H1 (cell line): ENCODE measurements at regions not wholly inside any gene's neighbourhood (a gene's known extent, or its start where the extent isn't known, plus 50 kb on each side); places are given as distances from the start of the nearest gene placed in this dataset.

Source experiments
- CTCF ChIA-PET: fragments of 300-600 bp; sonication (Branson Sonifier 250); formaldehyde crosslinking; loops from one replicate; lab custom pipeline; 2021; ENCODE audit not compliant: partially characterized antibody; lab: Charles Lee
- POLR2A ChIA-PET: fragments of 300-600 bp; sonication (Branson Sonifier 250); formaldehyde crosslinking; loops from one replicate; lab custom pipeline; 2021; ENCODE audit warnings: inconsistent platforms; ENCODE audit not compliant: partially characterized antibody; lab: Charles Lee
- DNase-seq, 2 experiments: peaks; one replicate each; pipeline versions ENCODE4 v3.0.0 to v3.0.0-alpha.2; 2010 to 2022; ENCODE audit warnings: low spot score in 2 of 2, low read depth in 1 of 2, mixed read lengths in 1 of 2
- FAIRE-seq: peaks from 2 replicates; lab custom pipeline; 2011; peaks lifted over from hg19 to GRCh38; lab: Jason Lieb, UNC
- H2AFZ ChIP-seq: 2 replicates; pipeline ENCODE4 v1.8.1; 2012; ENCODE audit warnings: low read length, inconsistent platforms
- H2AK5ac ChIP-seq: 2 replicates; pipeline ENCODE4 v1.6.1; 2013; ENCODE audit warnings: low read depth, low read length
- H2BK120ac ChIP-seq: replicated peaks from 2 replicates; pipeline ENCODE3; 2013; ENCODE audit warnings: low read depth, low read length, inconsistent platforms
- H2BK12ac ChIP-seq: 2 replicates; pipeline ENCODE4 v1.6.1; 2013; ENCODE audit warnings: low read depth, low read length
- H2BK15ac ChIP-seq: 2 replicates; pipeline ENCODE4 v1.6.1; 2013; ENCODE audit warnings: low read length
- H2BK20ac ChIP-seq: 2 replicates; pipeline ENCODE4 v1.6.1; 2013; ENCODE audit warnings: low read length
- H2BK5ac ChIP-seq: 2 replicates; pipeline ENCODE4 v1.6.1; 2013; ENCODE audit warnings: low read depth, low read length
- H3K14ac ChIP-seq: 2 replicates; pipeline ENCODE4 v1.6.1; 2013; ENCODE audit warnings: inconsistent platforms; ENCODE audit not compliant: insufficient read length
- H3K18ac ChIP-seq: 2 replicates; pipeline ENCODE4 v1.6.1; 2013; ENCODE audit warnings: low read length; ENCODE audit errors: extremely low read depth
- H3K23ac ChIP-seq: 2 replicates; pipeline ENCODE4 v1.6.1; 2013; ENCODE audit warnings: inconsistent platforms; ENCODE audit not compliant: insufficient read length
- H3K23me2 ChIP-seq: 2 replicates; pipeline ENCODE4 v1.6.1; 2013; ENCODE audit warnings: low read depth, low read length
- H3K27ac ChIP-seq: 2 replicates; pipeline ENCODE4 v1.6.1; 2011; ENCODE audit warnings: low read depth, low read length, inconsistent platforms
- H3K27me3 ChIP-seq, 4 experiments: replicated peaks in 1 of 4; 1 replicate in 1 of 4; 2 replicates in 3 of 4; pipeline versions ENCODE4 v1.6.1 to v1.8.1; 2011 to 2013; ENCODE audit warnings: low read length in 3 of 4, mild to moderate bottlenecking in 3 of 4, inconsistent platforms in 2 of 4, mixed read lengths in 2 of 4, moderate library complexity in 1 of 4; ENCODE audit not compliant: control insufficient read depth in 3 of 4, insufficient read depth in 3 of 4; ENCODE audit errors: extremely low read depth in 1 of 4
- H3K36me3 ChIP-seq, 4 experiments: 2 replicates each; pipeline versions ENCODE4 v1.6.1 to v1.8.1; 2011 to 2013; ENCODE audit warnings: mild to moderate bottlenecking in 4 of 4, low read length in 3 of 4, moderate library complexity in 2 of 4, control low read depth in 1 of 4, inconsistent platforms in 1 of 4; ENCODE audit not compliant: insufficient read depth in 4 of 4, control insufficient read depth in 2 of 4
- H3K4ac ChIP-seq: replicated peaks from 2 replicates; pipeline ENCODE3; 2013; ENCODE audit warnings: low read length, low read depth, mixed read lengths, inconsistent platforms; ENCODE audit not compliant: insufficient read length
- H3K4me1 ChIP-seq, 4 experiments: replicated peaks in 1 of 4; 1 replicate in 1 of 4; 2 replicates in 3 of 4; pipeline versions ENCODE4 v1.6.1 to v1.8.1; 2011 to 2013; ENCODE audit warnings: low read length in 3 of 4, inconsistent platforms in 2 of 4, mixed read lengths in 1 of 4; ENCODE audit not compliant: insufficient read depth in 4 of 4, control insufficient read depth in 3 of 4
- H3K4me2 ChIP-seq, 2 experiments: 2 replicates each; pipeline versions ENCODE4 v1.6.1 to v1.8.1; 2011 to 2013; ENCODE audit warnings: low read depth in 2 of 2, low read length in 2 of 2, control low read depth in 1 of 2, inconsistent platforms in 1 of 2, mild to moderate bottlenecking in 1 of 2; ENCODE audit not compliant: insufficient read depth in 1 of 2
- H3K4me3 ChIP-seq, 4 experiments: fragments of 200-600, 300-600 bp in 1 of 4; sonication (generic), shearing (Covaris generic), sonication (Bioruptor Twin) in 1 of 4; 2 replicates each; pipeline versions ENCODE4 v1.5.1 to v1.8.1; 2011 to 2016; ENCODE audit warnings: low read length in 4 of 4, low read depth in 3 of 4, control low read depth in 2 of 4, inconsistent platforms in 2 of 4, mild to moderate bottlenecking in 2 of 4, mixed read lengths in 1 of 4, moderate library complexity in 1 of 4; ENCODE audit not compliant: insufficient read depth in 2 of 4; ENCODE audit errors: extremely low read depth in 1 of 4
- H3K56ac ChIP-seq: replicated peaks from 2 replicates; pipeline ENCODE3; 2013; ENCODE audit warnings: low read depth, mild to moderate bottlenecking, mixed read lengths, low read length, inconsistent platforms; ENCODE audit not compliant: insufficient read length
- H3K79me1 ChIP-seq: 2 replicates; pipeline ENCODE4 v1.6.1; 2013; ENCODE audit warnings: low read depth, low read length, control low read depth
- H3K79me2 ChIP-seq, 2 experiments: 2 replicates each; pipeline versions ENCODE4 v1.6.1 to v1.8.1; 2012 to 2013; ENCODE audit warnings: low read length in 2 of 2, mild to moderate bottlenecking in 2 of 2, inconsistent platforms in 1 of 2; ENCODE audit not compliant: insufficient read depth in 2 of 2, control insufficient read depth in 1 of 2
- H3K9ac ChIP-seq, 4 experiments: replicated peaks in 1 of 4; 1 replicate in 1 of 4; 2 replicates in 3 of 4; pipeline versions ENCODE4 v1.6.1 to v1.8.1; 2011 to 2013; ENCODE audit warnings: low read depth in 3 of 4, low read length in 3 of 4, control low read depth in 2 of 4, mild to moderate bottlenecking in 2 of 4, moderate library complexity in 2 of 4, inconsistent platforms in 1 of 4; ENCODE audit errors: extremely low read depth in 1 of 4
- H3K9me3 ChIP-seq, 2 experiments: 2 replicates each; pipeline versions ENCODE4 v1.6.1 to v1.8.1; 2012 to 2013; ENCODE audit warnings: mild to moderate bottlenecking in 2 of 2, moderate library complexity in 2 of 2, control low read depth in 1 of 2, inconsistent platforms in 1 of 2, low read depth in 1 of 2, low read length in 1 of 2, mixed read lengths in 1 of 2; ENCODE audit not compliant: insufficient read depth in 2 of 2
- H4K20me1 ChIP-seq, 2 experiments: replicated peaks in 1 of 2; 2 replicates each; pipeline versions ENCODE3 to v1.8.1; 2011 to 2013; ENCODE audit warnings: inconsistent platforms in 2 of 2, low read length in 2 of 2, mild to moderate bottlenecking in 1 of 2; ENCODE audit not compliant: insufficient read depth in 2 of 2, control insufficient read depth in 1 of 2
- H4K5ac ChIP-seq: 2 replicates; pipeline ENCODE4 v1.6.1; 2013; ENCODE audit warnings: low read length, low read depth, mixed read lengths, inconsistent platforms; ENCODE audit not compliant: insufficient read length
- H4K8ac ChIP-seq: 2 replicates; pipeline ENCODE4 v1.8.0; 2013; ENCODE audit warnings: mild to moderate bottlenecking, moderate library complexity, low read length, inconsistent platforms; ENCODE audit not compliant: insufficient read depth; ENCODE audit errors: extremely low read depth
- H4K91ac ChIP-seq: replicated peaks from 2 replicates; pipeline ENCODE3; 2013; ENCODE audit warnings: low read length, mixed read lengths, inconsistent platforms; ENCODE audit not compliant: insufficient read length
- HDAC6 ChIP-seq: IDR thresholded peaks from one replicate; pipeline ENCODE4 v1.7.1; 2012; ENCODE audit warnings: low read depth, mild to moderate bottlenecking, inconsistent platforms, low read length, moderate library complexity
- PHF8 ChIP-seq: fragments of 200-600 bp; sonication (generic); conservative IDR thresholded peaks from 2 replicates; pipeline ENCODE4 v1.7.1; 2012; ENCODE audit warnings: low read depth, mild to moderate bottlenecking, inconsistent platforms, low read length, moderate library complexity
- RFX5 ChIP-seq: IDR thresholded peaks from 2 replicates; pipeline ENCODE4 v1.6.1; 2011; ENCODE audit warnings: low read depth, low read length, improper control_type of control experiment, borderline replicate concordance
- WGBS, 2 experiments: shearing (Covaris generic) in 1 of 2; methylation state at CpG; one replicate each; pipeline versions ENCODE4 v1.1.6 to v1.1.7; 2013 to 2015; ENCODE audit warnings: low lambda C conversion rate in 2 of 2, mixed read lengths in 2 of 2, inconsistent platforms in 1 of 2, low coverage in 1 of 2, missing lambda C conversion rate in 1 of 2; ENCODE audit not compliant: insufficient replicate concordance in 2 of 2, insufficient coverage in 1 of 2, insufficient read length in 1 of 2; ENCODE audit errors: extremely low coverage in 1 of 2, missing lambda C conversion rate in 1 of 2; 5-methylcytosine and 5-hydroxymethylcytosine counted together

- Histone ChIP-seq H3K27me3 (no peaks in the 10 kb centered on the region), H2BK120ac (no peak overlapping the region), H4K20me1 (no peaks in the 10 kb centered on the region), H3K9me3 (no peaks in the 10 kb centered on the region), H3K4ac (no peak overlapping the region), H3K4me3 (no peak overlapping the region), H2AFZ (no peak overlapping the region), H3K27ac (no peak overlapping the region), H2BK5ac (no peak overlapping the region), H2AK5ac (no peak overlapping the region), H3K23me2 (no peaks in the 10 kb centered on the region), H3K79me1 (no peaks in the 10 kb centered on the region), H2BK15ac (no peak overlapping the region), H4K91ac (no peak overlapping the region), H4K8ac (no peak overlapping the region), H3K4me2 (no peak overlapping the region), H3K56ac (no peak overlapping the region), H2BK12ac (no peak overlapping the region), H3K14ac (no peak overlapping the region), H3K36me3 (no peaks in the 10 kb centered on the region), H2BK20ac (no peak overlapping the region), H3K79me2 (no peaks in the 10 kb centered on the region), H3K4me1 (no peaks in the 10 kb centered on the region), H3K9ac (no peak overlapping the region), H4K5ac (no peak overlapping the region), H3K18ac (no peak overlapping the region), H3K23ac (no peak overlapping the region)
- ChIA-PET POLR2A (interaction anchor here (0.6 to 1.1 kb wide), 2 partner anchors 14 to 474 kb away, joined by 3 read pairs; no protein-coding TSS in a partner anchor), CTCF (no interaction called here)
- DNase-seq, result no peak
- FAIRE-seq, result no peak
- WGBS, 2 experiments, result 93% methylated on average over 5 of the region's 5 CpGs; no CpG with 5 or more reads in 1 of the 2 experiments
- TF ChIP-seq HDAC6 (no peak), PHF8 (no peak), RFX5 (no peak)
Measured at GRCh38 chr5:67335426-67335825, 138.8 kb upstream of the CD180 start.
